GM12891 (cell line): ENCODE measurements at regions not wholly inside any gene's neighbourhood (a gene's known extent, or its start where the extent isn't known, plus 50 kb on each side); places are given as distances from the start of the nearest gene placed in this dataset.

Experiments used
- DNase-seq: peaks from one replicate; pipeline ENCODE4 v3.0.0; 2011; ENCODE audit warnings: low spot score; ENCODE audit not compliant: insufficient read length
- FAIRE-seq: peaks from 2 replicates; lab custom pipeline; 2011; peaks lifted over from hg19 to GRCh38; lab: Jason Lieb, UNC
- PAX5 ChIP-seq: IDR thresholded peaks from 2 replicates; pipeline ENCODE4 v1.6.1; 2011; ENCODE audit warnings: low read length, moderate library complexity, mild to moderate bottlenecking; ENCODE audit not compliant: insufficient read depth, severe bottlenecking
- POLR2A ChIP-seq: IDR thresholded peaks from 2 replicates; pipeline ENCODE4 v1.6.1; 2011; ENCODE audit warnings: low read depth, low read length, control low read depth
- POLR2AphosphoS5 ChIP-seq: IDR thresholded peaks from 2 replicates; pipeline ENCODE4 v1.6.1; 2011; ENCODE audit warnings: low read depth, low read length, control low read depth
- POU2F2 ChIP-seq: IDR thresholded peaks from 2 replicates; pipeline ENCODE4 v1.6.1; 2011; ENCODE audit warnings: low read depth, mild to moderate bottlenecking, control low read depth, low read length, moderate library complexity
- SPI1 ChIP-seq: IDR thresholded peaks from 2 replicates; pipeline ENCODE4 v1.6.1; 2011; ENCODE audit warnings: low read depth, low read length, control low read depth
- TAF1 ChIP-seq: IDR thresholded peaks from 2 replicates; pipeline ENCODE4 v1.6.1; 2011; ENCODE audit warnings: low read depth, low read length, control low read depth

GRCh38 chr5:38726279-38726678 lies 119.5 kb upstream of the OSMR start:
- DNase-seq (no peak), FAIRE-seq (no peak)
- TF ChIP-seq SPI1: no peak
- TF ChIP-seq POU2F2: no peak
- no peak for TF ChIP-seq POLR2AphosphoS5
- no peak for TF ChIP-seq TAF1
- no peak for TF ChIP-seq PAX5
- no peak for TF ChIP-seq POLR2A

GRCh38 chr5:38728029-38728428 lies 117.8 kb upstream of the OSMR start:
- DNase-seq: no peak
- no peak for TF ChIP-seq POU2F2
- no peak for TF ChIP-seq TAF1
- no peak for TF ChIP-seq POLR2A
- TF ChIP-seq SPI1: no peak
- no peak for TF ChIP-seq PAX5
- TF ChIP-seq POLR2AphosphoS5: no peak
- no peak for FAIRE-seq

- DNase-seq: no peak
- TF ChIP-seq TAF1 (no peak), POLR2AphosphoS5 (no peak), PAX5 (no peak), SPI1 (no peak), POU2F2 (no peak)
- no peak for FAIRE-seq
These were observed 114.4 kb upstream of the OSMR start for GRCh38 chr5:38731461-38731860.

GRCh38 chr5:38734353-38734752 lies 111.5 kb upstream of the OSMR start:
- FAIRE-seq: no peak
- no peak for DNase-seq
- no peak for TF ChIP-seq SPI1
- no peak for TF ChIP-seq POLR2AphosphoS5
- TF ChIP-seq TAF1: no peak
- no peak for TF ChIP-seq POLR2A
- TF ChIP-seq PAX5: no peak
- no peak for TF ChIP-seq POU2F2

DNA sequence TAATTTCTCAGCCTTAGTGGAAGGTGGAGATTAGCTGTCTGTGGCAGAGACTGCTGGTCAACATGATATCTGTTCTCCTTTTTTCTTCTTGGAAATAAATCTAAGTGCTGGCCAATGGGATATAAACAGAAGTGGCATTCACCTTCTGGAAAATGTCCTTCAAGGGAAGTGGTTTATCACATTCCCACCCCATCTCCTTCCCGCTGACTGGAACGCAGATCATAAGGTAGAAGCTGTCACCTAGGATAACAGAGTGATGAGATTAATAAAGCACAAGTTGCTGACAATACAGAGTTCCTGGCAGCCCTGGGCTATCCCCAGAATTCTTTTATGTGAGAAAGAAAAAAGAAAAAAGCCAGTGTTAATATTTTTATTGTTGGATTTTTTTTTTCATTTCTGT lies 109.7 kb upstream of the OSMR start:
- no peak for DNase-seq
- TF ChIP-seq TAF1: no peak
- no peak for TF ChIP-seq POU2F2
- TF ChIP-seq SPI1: no peak
- no peak for TF ChIP-seq POLR2A
- no peak for TF ChIP-seq PAX5
- TF ChIP-seq POLR2AphosphoS5: no peak
- FAIRE-seq: no peak

- no peak for TF ChIP-seq PAX5
- TF ChIP-seq POU2F2: no peak
- no peak for TF ChIP-seq POLR2AphosphoS5
- no peak for TF ChIP-seq SPI1
- TF ChIP-seq TAF1: no peak
- no peak for TF ChIP-seq POLR2A
- no peak for DNase-seq
- no peak for FAIRE-seq
These were observed 107.8 kb upstream of the OSMR start for GRCh38 chr5:38737976-38738375.

GRCh38 chr5:38739011-38739704 lies 106.7 kb upstream of the OSMR start:
- no peak for DNase-seq
- no peak for TF ChIP-seq POU2F2
- no peak for TF ChIP-seq PAX5
- no peak for TF ChIP-seq SPI1
- no peak for TF ChIP-seq POLR2A
- no peak for TF ChIP-seq POLR2AphosphoS5
- TF ChIP-seq TAF1: no peak
- FAIRE-seq: no peak

- TF ChIP-seq SPI1: no peak
- TF ChIP-seq POLR2A: no peak
- no peak for TF ChIP-seq TAF1
- TF ChIP-seq POLR2AphosphoS5: no peak
- no peak for TF ChIP-seq PAX5
- no peak for TF ChIP-seq POU2F2
- DNase-seq (no peak), FAIRE-seq (no peak)
These were observed 106.1 kb upstream of the OSMR start for GRCh38 chr5:38739705-38740045.

GRCh38 chr5:38742821-38743220 lies 103.0 kb upstream of the OSMR start:
- DNase-seq: no peak
- TF ChIP-seq TAF1 (no peak), POLR2A (no peak), SPI1 (no peak)
- no peak for FAIRE-seq

GRCh38 chr5:38743562-38743961 lies 102.2 kb upstream of the OSMR start:
- no peak for DNase-seq
- no peak for FAIRE-seq
- TF ChIP-seq PAX5: no peak
- no peak for TF ChIP-seq POLR2AphosphoS5
- no peak for TF ChIP-seq POU2F2
- no peak for TF ChIP-seq SPI1
